ENCODE measurements at regions not wholly inside any gene's neighbourhood (a gene's known extent, or its start where the extent isn't known, plus 50 kb on each side); places are given as distances from the start of the nearest gene placed in this dataset.

GRCh38 chr5:2848619-2849018, 97.1 kb upstream of the IRX2 start:
- Histone ChIP-seq H3K4me3 (no peak overlapping the region), H3K27ac (no peak overlapping the region), H3K4me1 (no peaks in the 10 kb centered on the region), H3K9me3 (no peaks in the 10 kb centered on the region), H3K4me2 (no peak overlapping the region)
- ATAC-seq (no peak), FAIRE-seq (no peak), DNase-seq (ENCODE audit: low read depth in 1 of 2, low spot score in 1 of 2) (no peak)
- ChIA-PET CTCF (interaction anchor here (1.2 kb wide), 1 partner anchor 13 kb away, joined by 3 read pairs; no protein-coding TSS in a partner anchor), POLR2A (no interaction called here)
- TF ChIP-seq ZC3H11A (IDR thresholded peaks at IDR 0.05) (no peak), ZNF302 (CRISPR knock-in tag; IDR thresholded peaks at IDR 0.05) (no peak), RNF2 (IDR thresholded peaks at IDR 0.05; ENCODE audit: borderline replicate concordance, low read depth) (no peak), CBX8 (IDR thresholded peaks at IDR 0.05) (no peak)
- TF ChIP-seq, protein P1, sequence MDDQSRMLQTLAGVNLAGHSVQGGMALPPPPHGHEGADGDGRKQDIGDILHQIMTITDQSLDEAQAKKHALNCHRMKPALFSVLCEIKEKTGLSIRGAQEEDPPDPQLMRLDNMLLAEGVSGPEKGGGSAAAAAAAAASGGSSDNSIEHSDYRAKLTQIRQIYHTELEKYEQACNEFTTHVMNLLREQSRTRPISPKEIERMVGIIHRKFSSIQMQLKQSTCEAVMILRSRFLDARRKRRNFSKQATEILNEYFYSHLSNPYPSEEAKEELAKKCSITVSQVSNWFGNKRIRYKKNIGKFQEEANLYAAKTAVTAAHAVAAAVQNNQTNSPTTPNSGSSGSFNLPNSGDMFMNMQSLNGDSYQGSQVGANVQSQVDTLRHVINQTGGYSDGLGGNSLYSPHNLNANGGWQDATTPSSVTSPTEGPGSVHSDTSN (IDR thresholded peaks at IDR 0.05): no peak
- 14% methylated on average over 11 of the region's 11 CpGs for WGBS (ENCODE audit: missing lambda C conversion rate)

DNA sequence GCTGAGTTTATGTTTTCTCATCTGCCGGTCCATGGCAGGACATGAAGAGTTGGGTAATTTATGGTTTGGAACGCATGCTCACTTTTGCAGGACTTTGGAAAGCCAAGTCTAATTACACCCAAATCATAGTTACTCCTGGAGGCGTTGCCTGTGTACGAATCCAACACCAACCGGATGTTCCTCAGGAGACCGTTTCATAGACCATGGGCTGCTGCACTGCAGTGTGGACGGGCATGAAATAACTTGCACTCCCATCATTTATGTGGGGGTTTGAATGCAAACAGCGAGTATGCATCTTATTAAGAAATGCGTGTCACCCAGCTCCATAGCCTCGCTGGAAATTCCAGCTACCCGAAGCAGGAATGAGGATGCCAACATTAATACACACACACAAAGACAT, 96.1 kb upstream of the IRX2 start:
- WGBS (ENCODE audit: missing lambda C conversion rate): 22% methylated on average over 11 of the region's 11 CpGs
- no peak for FAIRE-seq
- CTCF ChIA-PET: interaction anchor here (1.2 kb wide), 1 partner anchor 12 kb away, joined by 3 read pairs; no protein-coding TSS in a partner anchor
- TF ChIP-seq JUN (IDR thresholded peaks at IDR 0.05) (no peak), NPAS2 (CRISPR knock-in tag; IDR thresholded peaks at IDR 0.05; ENCODE audit: borderline replicate concordance) (no peak), NR3C1 (IDR thresholded peaks at IDR 0.05) (no peak), POLR2AphosphoS2 (conservative IDR thresholded peaks at IDR 0.05; ENCODE audit: low read length) (no peak), POLR2A (IDR thresholded peaks at IDR 0.05; ENCODE audit: low read length) (no peak), SREBF2 (IDR thresholded peaks at IDR 0.05) (no peak), MAZ (IDR thresholded peaks at IDR 0.05; ENCODE audit: borderline replicate concordance, low read depth, low read length) (no peak), HDAC2 (IDR thresholded peaks at IDR 0.05) (no peak)
- TF ChIP-seq, protein P2, sequence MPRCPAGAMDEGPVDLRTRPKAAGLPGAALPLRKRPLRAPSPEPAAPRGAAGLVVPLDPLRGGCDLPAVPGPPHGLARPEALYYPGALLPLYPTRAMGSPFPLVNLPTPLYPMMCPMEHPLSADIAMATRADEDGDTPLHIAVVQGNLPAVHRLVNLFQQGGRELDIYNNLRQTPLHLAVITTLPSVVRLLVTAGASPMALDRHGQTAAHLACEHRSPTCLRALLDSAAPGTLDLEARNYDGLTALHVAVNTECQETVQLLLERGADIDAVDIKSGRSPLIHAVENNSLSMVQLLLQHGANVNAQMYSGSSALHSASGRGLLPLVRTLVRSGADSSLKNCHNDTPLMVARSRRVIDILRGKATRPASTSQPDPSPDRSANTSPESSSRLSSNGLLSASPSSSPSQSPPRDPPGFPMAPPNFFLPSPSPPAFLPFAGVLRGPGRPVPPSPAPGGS (IDR thresholded peaks at IDR 0.05): no peak
- TF ChIP-seq, protein P1 (IDR thresholded peaks at IDR 0.05): no peak
- ATAC-seq: no peak
- H3K4me1 ChIP-seq: no peaks in the 10 kb centered on the region
- H3K9me3 ChIP-seq: no peaks in the 10 kb centered on the region
- no peak overlapping the region for H3K4me3 ChIP-seq
- no peak for DNase-seq (ENCODE audit: low read depth in 1 of 2, low spot score in 1 of 2)
- POLR2A ChIA-PET: no interaction called here
- H3K4me2 ChIP-seq: no peak overlapping the region
- no peak overlapping the region for H3K27ac ChIP-seq

GRCh38 chr5:2841208-2841607, 89.7 kb upstream of the IRX2 start:
- WGBS (ENCODE audit: missing lambda C conversion rate): 0% methylated on average over 5 of the region's 5 CpGs
- H3K27ac ChIP-seq: no peak overlapping the region
- CTCF ChIA-PET: no interaction called here
- POLR2A ChIA-PET: no interaction called here
- no peaks in the 10 kb centered on the region for H3K9me3 ChIP-seq
- H3K4me2 ChIP-seq: no peak overlapping the region
- FAIRE-seq: no peak
- no peaks in the 10 kb centered on the region for H3K4me1 ChIP-seq
- DNase-seq (ENCODE audit: low read depth in 1 of 2, low spot score in 1 of 2): no peak
- no peak overlapping the region for H3K4me3 ChIP-seq
- ATAC-seq: no peak
- TF ChIP-seq, protein P3, sequence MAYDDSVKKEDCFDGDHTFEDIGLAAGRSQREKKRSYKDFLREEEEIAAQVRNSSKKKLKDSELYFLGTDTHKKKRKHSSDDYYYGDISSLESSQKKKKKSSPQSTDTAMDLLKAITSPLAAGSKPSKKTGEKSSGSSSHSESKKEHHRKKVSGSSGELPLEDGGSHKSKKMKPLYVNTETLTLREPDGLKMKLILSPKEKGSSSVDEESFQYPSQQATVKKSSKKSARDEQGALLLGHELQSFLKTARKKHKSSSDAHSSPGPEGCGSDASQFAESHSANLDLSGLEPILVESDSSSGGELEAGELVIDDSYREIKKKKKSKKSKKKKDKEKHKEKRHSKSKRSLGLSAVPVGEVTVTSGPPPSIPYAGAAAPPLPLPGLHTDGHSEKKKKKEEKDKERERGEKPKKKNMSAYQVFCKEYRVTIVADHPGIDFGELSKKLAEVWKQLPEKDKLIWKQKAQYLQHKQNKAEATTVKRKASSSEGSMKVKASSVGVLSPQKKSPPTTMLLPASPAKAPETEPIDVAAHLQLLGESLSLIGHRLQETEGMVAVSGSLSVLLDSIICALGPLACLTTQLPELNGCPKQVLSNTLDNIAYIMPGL (CRISPR knock-in tag; IDR thresholded peaks at IDR 0.05; ENCODE audit: borderline replicate concordance): no peak
- TF ChIP-seq CEBPB (IDR thresholded peaks at IDR 0.05): no peak
- TF ChIP-seq TFCP2L1 (CRISPR knock-in tag; IDR thresholded peaks at IDR 0.05): no peak
- TF ChIP-seq REST (IDR thresholded peaks at IDR 0.05): no peak
- no peak for TF ChIP-seq HOXB13 (CRISPR knock-in tag; IDR thresholded peaks at IDR 0.05; ENCODE audit: low read depth)
- TF ChIP-seq HEYL (CRISPR knock-in tag; IDR thresholded peaks at IDR 0.05): no peak
- no peak for TF ChIP-seq TP53 (CRISPR knock-in tag; IDR thresholded peaks at IDR 0.05)
- TF ChIP-seq, protein P4, sequence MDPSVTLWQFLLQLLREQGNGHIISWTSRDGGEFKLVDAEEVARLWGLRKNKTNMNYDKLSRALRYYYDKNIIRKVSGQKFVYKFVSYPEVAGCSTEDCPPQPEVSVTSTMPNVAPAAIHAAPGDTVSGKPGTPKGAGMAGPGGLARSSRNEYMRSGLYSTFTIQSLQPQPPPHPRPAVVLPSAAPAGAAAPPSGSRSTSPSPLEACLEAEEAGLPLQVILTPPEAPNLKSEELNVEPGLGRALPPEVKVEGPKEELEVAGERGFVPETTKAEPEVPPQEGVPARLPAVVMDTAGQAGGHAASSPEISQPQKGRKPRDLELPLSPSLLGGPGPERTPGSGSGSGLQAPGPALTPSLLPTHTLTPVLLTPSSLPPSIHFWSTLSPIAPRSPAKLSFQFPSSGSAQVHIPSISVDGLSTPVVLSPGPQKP (IDR thresholded peaks at IDR 0.05; ENCODE audit: low read depth, low read length): no peak
- TF ChIP-seq EP300 (IDR thresholded peaks at IDR 0.05): no peak
- no peak for TF ChIP-seq EHF (CRISPR knock-in tag; IDR thresholded peaks at IDR 0.05)
- no peak for TF ChIP-seq MYC (IDR thresholded peaks at IDR 0.05; ENCODE audit: borderline replicate concordance, low read length)
- TF ChIP-seq HOXB5 (CRISPR knock-in tag; IDR thresholded peaks at IDR 0.05): no peak

All from A549 (cell line).